DOHH2 (cell line): ENCODE measurements at regions not wholly inside any gene's neighbourhood (a gene's known extent, or its start where the extent isn't known, plus 50 kb on each side); places are given as distances from the start of the nearest gene placed in this dataset.

Experiments
- H3F3A ChIP-seq: fragments of 200-600 bp; sonication (generic), shearing (Covaris generic); 2 replicates; pipeline ENCODE4 v1.6.0; 2016; ENCODE audit warnings: antibody characterized with exemption, mild to moderate bottlenecking; ENCODE audit not compliant: control insufficient read depth, insufficient read depth
- H3K27ac ChIP-seq: fragments of 200-600 bp; sonication (generic); 2 replicates; pipeline ENCODE4 v1.5.1; 2014; ENCODE audit warnings: low read depth, mild to moderate bottlenecking, low read length, moderate library complexity
- H3K27me3 ChIP-seq: fragments of 200-600 bp; sonication (generic); 2 replicates; pipeline ENCODE4 v1.6.1; 2014; ENCODE audit warnings: mild to moderate bottlenecking, low read length, mixed read lengths; ENCODE audit not compliant: control insufficient read depth
- H3K36me3 ChIP-seq: fragments of 200-600 bp; sonication (generic); 2 replicates; pipeline ENCODE4 v1.6.1; 2014; ENCODE audit warnings: mild to moderate bottlenecking, low read length, moderate library complexity, mixed read lengths; ENCODE audit not compliant: control insufficient read depth
- H3K4me1 ChIP-seq: fragments of 200-600 bp; sonication (generic); 2 replicates; pipeline ENCODE4 v1.6.1; 2014; ENCODE audit warnings: mild to moderate bottlenecking, low read length, mixed read lengths; ENCODE audit not compliant: control insufficient read depth
- H3K4me2 ChIP-seq: fragments of 200-600 bp; sonication (generic); 2 replicates; pipeline ENCODE4 v1.6.0; 2014; ENCODE audit warnings: mild to moderate bottlenecking, low read length, moderate library complexity
- H3K4me3 ChIP-seq: fragments of 200-600 bp; sonication (generic); 2 replicates; pipeline ENCODE4 v1.5.1; 2014; ENCODE audit warnings: mild to moderate bottlenecking, low read length, mixed read lengths
- H3K79me2 ChIP-seq: fragments of 200-600 bp; sonication (generic); 2 replicates; pipeline ENCODE4 v1.6.1; 2014; ENCODE audit warnings: mild to moderate bottlenecking, low read length, mixed read lengths; ENCODE audit not compliant: control insufficient read depth
- H3K9me2 ChIP-seq: fragments of 200-600 bp; sonication (generic); replicated peaks from 2 replicates; pipeline ENCODE4 v1.6.1; 2014; ENCODE audit warnings: mild to moderate bottlenecking, low read length, mixed read lengths; ENCODE audit not compliant: control insufficient read depth
- H3K9me3 ChIP-seq: fragments of 200-600 bp; sonication (generic); 2 replicates; pipeline ENCODE4 v1.6.1; 2014; ENCODE audit warnings: antibody characterized with exemption, low read length, mixed read lengths; ENCODE audit not compliant: control insufficient read depth, insufficient read depth
- H4K20me1 ChIP-seq: fragments of 200-600 bp; sonication (generic); 2 replicates; pipeline ENCODE4 v1.6.0; 2014; ENCODE audit warnings: low read depth, mild to moderate bottlenecking, antibody characterized with exemption, low read length, moderate library complexity; ENCODE audit not compliant: control insufficient read depth, insufficient read depth
- EZH2phosphoT487 ChIP-seq: fragments of 200-600 bp; sonication (generic); IDR thresholded peaks from 2 replicates; pipeline ENCODE4 v1.6.1; 2017; ENCODE audit warnings: borderline replicate concordance, mild to moderate bottlenecking, antibody characterized with exemption, low read length, moderate library complexity, mixed read lengths
- TF ChIP-seq, protein P1 (sequence below): fragments of 200-600 bp; sonication (generic); IDR thresholded peaks from one replicate; pipeline ENCODE4 v1.5.1; 2014; ENCODE audit warnings: antibody characterized with exemption, mild to moderate bottlenecking, low read depth, low read length; ENCODE audit not compliant: poor library complexity, severe bottlenecking

- Histone ChIP-seq H3F3A (no peaks in the 10 kb centered on the region), H3K4me3 (no peak overlapping the region), H3K4me1 (no peaks in the 10 kb centered on the region), H3K27ac (no peak overlapping the region), H3K79me2 (no peaks in the 10 kb centered on the region), H3K27me3 (no peaks in the 10 kb centered on the region), H4K20me1 (no peaks in the 10 kb centered on the region), H3K9me3 (no peaks in the 10 kb centered on the region), H3K9me2 (no peaks in the 10 kb centered on the region), H3K36me3 (no peaks in the 10 kb centered on the region), H3K4me2 (no peak overlapping the region)
- no peak for TF ChIP-seq EZH2phosphoT487
- TF ChIP-seq, protein P1, sequence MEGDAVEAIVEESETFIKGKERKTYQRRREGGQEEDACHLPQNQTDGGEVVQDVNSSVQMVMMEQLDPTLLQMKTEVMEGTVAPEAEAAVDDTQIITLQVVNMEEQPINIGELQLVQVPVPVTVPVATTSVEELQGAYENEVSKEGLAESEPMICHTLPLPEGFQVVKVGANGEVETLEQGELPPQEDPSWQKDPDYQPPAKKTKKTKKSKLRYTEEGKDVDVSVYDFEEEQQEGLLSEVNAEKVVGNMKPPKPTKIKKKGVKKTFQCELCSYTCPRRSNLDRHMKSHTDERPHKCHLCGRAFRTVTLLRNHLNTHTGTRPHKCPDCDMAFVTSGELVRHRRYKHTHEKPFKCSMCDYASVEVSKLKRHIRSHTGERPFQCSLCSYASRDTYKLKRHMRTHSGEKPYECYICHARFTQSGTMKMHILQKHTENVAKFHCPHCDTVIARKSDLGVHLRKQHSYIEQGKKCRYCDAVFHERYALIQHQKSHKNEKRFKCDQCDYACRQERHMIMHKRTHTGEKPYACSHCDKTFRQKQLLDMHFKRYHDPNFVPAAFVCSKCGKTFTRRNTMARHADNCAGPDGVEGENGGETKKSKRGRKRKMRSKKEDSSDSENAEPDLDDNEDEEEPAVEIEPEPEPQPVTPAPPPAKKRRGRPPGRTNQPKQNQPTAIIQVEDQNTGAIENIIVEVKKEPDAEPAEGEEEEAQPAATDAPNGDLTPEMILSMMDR: no peak
Observed at GRCh38 chr9:78566948-78567675, 270.2 kb downstream of the PSAT1 start.

- H3K4me3 ChIP-seq: no peak overlapping the region
- no peaks in the 10 kb centered on the region for H3K9me2 ChIP-seq
- no peaks in the 10 kb centered on the region for H3K4me1 ChIP-seq
- no peak overlapping the region for H3K27ac ChIP-seq
- no peak overlapping the region for H3K4me2 ChIP-seq
- H3K36me3 ChIP-seq: no peaks in the 10 kb centered on the region
- no peaks in the 10 kb centered on the region for H4K20me1 ChIP-seq
- no peaks in the 10 kb centered on the region for H3K27me3 ChIP-seq
- H3K79me2 ChIP-seq: no peaks in the 10 kb centered on the region
- H3F3A ChIP-seq: no peaks in the 10 kb centered on the region
- TF ChIP-seq EZH2phosphoT487: no peak
- TF ChIP-seq, protein P1: no peak
- no peaks in the 10 kb centered on the region for H3K9me3 ChIP-seq
Observed at GRCh38 chr9:78567693-78568092, 270.8 kb downstream of the PSAT1 start.

DNA sequence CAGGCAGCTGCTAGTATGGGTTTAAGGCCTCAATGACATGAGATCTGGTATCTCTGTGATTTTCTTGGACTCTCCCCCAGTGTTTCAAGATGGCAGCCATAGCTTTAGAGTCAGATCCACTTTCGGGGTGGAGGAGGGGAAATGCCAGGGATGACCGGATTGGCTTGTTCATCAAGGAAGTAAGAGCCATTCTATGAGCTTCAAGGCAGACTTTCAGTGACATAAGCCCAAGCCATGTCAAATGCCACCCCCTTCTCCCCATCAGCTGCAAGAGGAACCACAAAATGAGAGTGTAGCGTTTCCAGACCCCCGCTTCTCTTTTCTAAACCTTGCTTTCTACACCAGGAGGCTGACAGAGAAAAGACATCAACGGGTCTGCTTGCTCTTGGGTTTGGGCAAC is 271.8 kb downstream of the PSAT1 start:
- H4K20me1 ChIP-seq: no peaks in the 10 kb centered on the region
- H3K4me2 ChIP-seq: no peak overlapping the region
- H3K79me2 ChIP-seq: no peaks in the 10 kb centered on the region
- H3K36me3 ChIP-seq: no peaks in the 10 kb centered on the region
- no peaks in the 10 kb centered on the region for H3K9me2 ChIP-seq
- no peaks in the 10 kb centered on the region for H3F3A ChIP-seq
- H3K9me3 ChIP-seq: no peaks in the 10 kb centered on the region
- no peaks in the 10 kb centered on the region for H3K27me3 ChIP-seq
- no peak overlapping the region for H3K27ac ChIP-seq
- H3K4me3 ChIP-seq: no peak overlapping the region
- H3K4me1 ChIP-seq: no peaks in the 10 kb centered on the region
- TF ChIP-seq EZH2phosphoT487: no peak
- TF ChIP-seq, protein P1: no peak
